AG09319 (cell line): ENCODE measurements at regions not wholly inside any gene's neighbourhood (a gene's known extent, or its start where the extent isn't known, plus 50 kb on each side); places are given as distances from the start of the nearest gene placed in this dataset.

Source experiments
- DNase-seq: peaks from one replicate; pipeline ENCODE4 v3.0.0-alpha.2; 2010; ENCODE audit warnings: low read depth; ENCODE audit errors: extremely low read depth
- CTCF ChIP-seq: IDR thresholded peaks from 2 replicates; pipeline ENCODE4 v1.5.1; 2011; ENCODE audit warnings: low read depth, mild to moderate bottlenecking, inconsistent platforms, low read length, moderate library complexity

- no peak for TF ChIP-seq CTCF
- no peak for DNase-seq
These were observed 155.5 kb upstream of the ACVR2A start for GRCh38 chr2:147689220-147689909.

GRCh38 chr2:147688242-147688641 is 156.6 kb upstream of the ACVR2A start:
- DNase-seq: no peak
- no peak for TF ChIP-seq CTCF

- DNase-seq: no peak
- no peak for TF ChIP-seq CTCF
These were observed 158.5 kb upstream of the ACVR2A start for GRCh38 chr2:147686365-147686764.

GRCh38 chr2:147684903-147685302 is 159.9 kb upstream of the ACVR2A start:
- TF ChIP-seq CTCF: no peak
- DNase-seq: no peak

- DNase-seq: no peak
- no peak for TF ChIP-seq CTCF
These were observed 161.4 kb upstream of the ACVR2A start for GRCh38 chr2:147683380-147683779.

- DNase-seq: no peak
- no peak for TF ChIP-seq CTCF
These were observed 163.7 kb upstream of the ACVR2A start for GRCh38 chr2:147681093-147681492.

- no peak for TF ChIP-seq CTCF
- no peak for DNase-seq
These were observed 164.8 kb upstream of the ACVR2A start for GRCh38 chr2:147679955-147680531.
